T-helper 1 cell treated with Interleukin-12 subunit alpha and Interleukin-12 subunit beta and Interleukin-4 antibody, amounts not matched to agents 30 ng/mL and 1 ng/mL, for 36 hours (primary cell): ENCODE measurements at regions not wholly inside any gene's neighbourhood (a gene's known extent, or its start where the extent isn't known, plus 50 kb on each side); places are given as distances from the start of the nearest gene placed in this dataset.

Experiments used
- intact Hi-C: fragments of 100-400 bp; cut with micrococcal nuclease; formaldehyde crosslinking; loops from one replicate; pipeline ENCODE4 v1.15.1; 2024

GRCh38 chr22:49138250-49138790 lies 689.4 kb downstream of the BRD1 start:
- intact Hi-C loops = no loop called here

- intact Hi-C loops = no loop called here
These were observed 690.4 kb downstream of the BRD1 start for GRCh38 chr22:49137206-49137840.

GRCh38 chr22:49136816-49137180 lies 690.9 kb downstream of the BRD1 start:
- intact Hi-C loops = no loop called here

- intact Hi-C loops = no loop called here
These were observed 691.4 kb downstream of the BRD1 start for GRCh38 chr22:49136041-49136815.

GRCh38 chr22:49134076-49134475 lies 693.6 kb downstream of the BRD1 start:
- intact Hi-C loops = no loop called here

- intact Hi-C loops = no loop called here
These were observed 694.1 kb downstream of the BRD1 start for GRCh38 chr22:49133541-49133940.

GRCh38 chr22:49132009-49132408 lies 695.7 kb downstream of the BRD1 start:
- intact Hi-C loops = no loop called here

- intact Hi-C loops = no loop called here
These were observed 697.9 kb downstream of the BRD1 start for GRCh38 chr22:49129736-49130135.

GRCh38 chr22:49128874-49129273 lies 698.8 kb downstream of the BRD1 start:
- intact Hi-C loops = no loop called here

- intact Hi-C loops = no loop called here
These were observed 703.1 kb downstream of the BRD1 start for GRCh38 chr22:49124608-49125007.

GRCh38 chr22:49123621-49124192 lies 704.0 kb downstream of the BRD1 start:
- intact Hi-C loops = no loop called here

- intact Hi-C loops = no loop called here
These were observed 708.1 kb downstream of the BRD1 start for GRCh38 chr22:49119551-49119952.

GRCh38 chr22:49118065-49118464 lies 709.6 kb downstream of the BRD1 start:
- intact Hi-C loops = no loop called here

- intact Hi-C loops = no loop called here
These were observed 710.2 kb downstream of the BRD1 start for GRCh38 chr22:49117486-49117885.

- intact Hi-C loops = no loop called here
These were observed 711.1 kb downstream of the BRD1 start for GRCh38 chr22:49116486-49117120.

GRCh38 chr22:49116021-49116420 lies 711.7 kb downstream of the BRD1 start:
- intact Hi-C loops = no loop called here

GRCh38 chr22:49115197-49115596 lies 712.5 kb downstream of the BRD1 start:
- intact Hi-C loops = no loop called here

- intact Hi-C loops = no loop called here
These were observed 713.9 kb downstream of the BRD1 start for GRCh38 chr22:49113758-49114157.

- intact Hi-C loops = no loop called here
These were observed 714.7 kb downstream of the BRD1 start for GRCh38 chr22:49112661-49113626.

GRCh38 chr22:49112176-49112575 lies 715.5 kb downstream of the BRD1 start:
- intact Hi-C loops = no loop called here

GRCh38 chr22:49111085-49111484 lies 716.6 kb downstream of the BRD1 start:
- intact Hi-C loops = no loop called here
